Nucleus accumbens (tissue), 56 donors: ENCODE measurements at regions not wholly inside any gene's neighbourhood (a gene's known extent, or its start where the extent isn't known, plus 50 kb on each side); places are given as distances from the start of the nearest gene placed in this dataset.
A peak's percentile ranks its signal among the peaks of the same experiment; 100 is the strongest.

Experiments used
- DNase-seq, 56 donors: peaks; one replicate each; lab custom pipeline; 2025; lab: John Stamatoyannopoulos, UW

DNA sequence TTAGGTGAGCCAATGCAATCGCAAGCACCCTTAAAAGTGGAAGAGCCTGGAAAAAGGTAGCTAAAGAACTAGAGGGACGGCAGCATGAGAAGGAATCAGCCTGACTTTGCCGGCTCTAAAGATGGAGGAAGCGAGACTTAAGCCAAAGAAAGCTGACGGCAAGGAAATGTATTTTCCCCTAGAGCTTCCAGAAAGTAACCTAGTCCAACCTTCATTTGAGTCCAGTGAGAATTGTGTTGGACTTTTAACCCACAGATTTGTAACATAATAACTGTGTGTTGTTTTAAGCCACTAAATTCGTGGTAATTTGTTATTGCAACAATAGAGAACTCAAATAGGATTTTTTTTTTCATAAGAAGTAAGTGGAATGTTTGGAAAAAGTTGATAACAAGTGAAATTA, 212.7 kb upstream of the C1QTNF7 start:
- DNase-seq, result no peak

- DNase-seq, result no peak
These were observed 201.6 kb upstream of the C1QTNF7 start for GRCh38 chr4:15226203-15226602.

- peak in 48 of 56 donors; percentile 2 to 85 (median 40) for DNase-seq
These were observed 196.4 kb upstream of the C1QTNF7 start for GRCh38 chr4:15231265-15232091.

DNA sequence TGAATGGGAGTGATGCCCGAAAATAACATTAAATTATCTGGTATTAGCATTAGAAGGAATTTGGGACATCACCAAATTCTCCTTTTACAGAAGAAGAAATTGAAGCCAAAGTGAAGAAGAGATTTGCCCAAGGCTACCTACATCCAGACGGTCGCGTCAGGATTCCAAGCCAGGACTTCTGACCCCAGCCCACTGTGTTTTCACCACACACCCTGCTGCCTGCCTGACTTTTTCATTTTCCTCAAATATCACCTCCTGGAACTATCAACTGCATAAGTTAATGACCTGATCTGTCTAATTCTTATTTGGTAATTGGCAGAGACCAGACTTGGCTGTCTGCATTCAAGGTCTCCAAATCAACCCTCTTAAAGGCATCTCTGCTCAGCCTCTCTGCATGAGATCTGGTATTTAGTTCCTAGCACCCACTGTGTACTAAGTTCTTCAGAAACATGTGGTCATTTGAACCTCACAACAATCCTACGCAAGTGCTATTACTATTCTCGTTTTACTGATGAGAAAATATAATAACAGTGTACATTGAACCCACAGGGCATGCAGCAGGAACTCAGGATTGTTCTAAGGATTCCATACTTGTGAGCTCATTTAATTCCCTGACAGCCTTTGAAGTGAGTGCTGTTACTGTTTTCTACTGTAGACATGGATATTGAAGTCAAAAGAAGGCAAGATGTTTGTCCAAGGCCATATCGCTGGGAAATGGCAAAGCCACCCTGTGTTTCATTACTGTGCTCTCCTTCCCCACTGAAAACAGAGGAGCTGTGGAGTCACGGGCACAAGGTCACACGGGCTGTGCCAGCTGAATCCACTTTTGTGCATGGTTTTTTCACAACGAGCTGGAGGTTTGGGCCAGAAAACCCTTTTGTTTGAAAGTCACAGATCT, 195.2 kb upstream of the C1QTNF7 start:
- DNase-seq, result peak in 8 of 56 donors; percentile 6 to 48 (median 30)

DNA sequence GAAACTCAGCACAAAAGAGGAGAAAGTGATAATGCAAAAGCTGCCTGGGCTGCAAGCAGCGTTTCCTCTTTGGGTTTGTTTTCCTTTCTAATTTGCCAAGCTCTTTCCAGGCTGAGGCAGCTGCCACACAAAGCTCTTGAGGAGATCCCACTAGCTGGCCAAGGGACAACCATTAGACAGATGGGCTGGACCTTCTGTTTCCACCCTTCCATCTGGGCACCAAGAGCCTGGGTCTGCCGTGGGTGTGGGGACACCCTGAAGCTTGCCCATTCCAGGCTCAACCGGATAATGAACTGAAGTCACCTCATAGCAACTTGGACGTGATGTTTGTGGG, 194.6 kb upstream of the C1QTNF7 start:
- DNase-seq, result peak in 18 of 56 donors; percentile 1 to 56 (median 12)

DNA sequence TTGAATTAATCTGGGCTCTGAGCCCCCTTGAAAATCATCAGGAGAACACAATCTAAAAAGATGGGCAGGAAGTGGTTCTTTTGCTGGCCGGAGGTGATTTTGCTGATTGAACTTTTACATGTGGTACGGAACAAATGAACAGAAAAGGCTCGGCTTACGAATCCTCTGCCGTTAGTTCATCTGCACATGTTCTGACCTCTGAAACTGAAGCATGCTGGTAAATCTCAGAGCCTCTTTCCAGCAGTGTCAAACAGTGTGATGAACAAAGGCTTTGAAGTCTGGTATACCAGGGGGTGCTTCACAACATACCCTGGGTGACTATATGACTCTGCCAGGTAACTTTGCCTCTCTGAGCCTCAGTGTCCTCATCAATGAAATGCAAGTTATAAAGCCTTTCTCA, 194.2 kb upstream of the C1QTNF7 start:
- no peak for DNase-seq

GRCh38 chr4:15234116-15234855, 193.5 kb upstream of the C1QTNF7 start:
- DNase-seq, result no peak

GRCh38 chr4:15234856-15235126, 193.0 kb upstream of the C1QTNF7 start:
- no peak for DNase-seq

GRCh38 chr4:15235135-15235534, 192.7 kb upstream of the C1QTNF7 start:
- DNase-seq, result no peak

- no peak for DNase-seq
These were observed 190.1 kb upstream of the C1QTNF7 start for GRCh38 chr4:15237648-15238230.

- DNase-seq, result peak in 17 of 56 donors; percentile 1 to 31 (median 5)
These were observed 189.1 kb upstream of the C1QTNF7 start for GRCh38 chr4:15238720-15239119.

- no peak for DNase-seq
These were observed 188.0 kb upstream of the C1QTNF7 start for GRCh38 chr4:15239866-15240265.

DNA sequence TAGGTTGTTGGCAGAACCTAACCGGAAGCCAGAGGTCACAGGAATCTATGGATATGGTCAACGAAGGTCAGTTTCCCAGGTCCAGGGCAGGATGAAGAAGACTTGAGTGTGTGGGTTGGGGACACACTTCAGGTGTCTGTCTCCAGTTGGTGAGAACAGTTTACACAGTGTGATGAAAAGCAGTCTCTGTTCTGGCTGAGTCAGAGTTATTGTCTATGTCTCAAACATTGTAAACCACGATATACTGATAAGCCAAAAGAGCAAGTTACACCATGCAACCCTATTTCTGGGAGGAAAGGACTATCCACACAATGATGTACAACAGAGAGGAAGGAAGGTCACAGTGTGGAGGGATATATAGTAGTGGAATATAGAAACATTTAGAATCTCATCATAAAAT, 187.1 kb upstream of the C1QTNF7 start:
- no peak for DNase-seq

DNA sequence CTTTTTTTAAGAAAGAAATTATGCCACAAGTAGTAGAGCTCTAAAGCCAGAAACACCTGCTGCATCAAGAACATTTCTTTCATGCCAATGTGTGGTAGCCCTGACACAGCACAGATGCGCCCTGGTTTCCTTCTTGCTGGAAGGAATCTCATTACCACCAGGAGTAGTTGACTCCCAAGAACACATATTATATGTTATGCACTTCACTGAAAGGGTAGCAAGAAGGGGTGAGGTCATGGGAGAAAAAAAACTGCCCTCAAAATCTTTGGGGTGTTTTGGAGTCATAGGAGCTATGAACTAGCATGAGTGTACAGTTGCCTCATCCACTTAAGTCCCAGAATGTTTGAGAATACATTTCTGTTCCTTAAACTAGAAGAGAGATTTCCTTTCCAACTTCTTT, 185.8 kb upstream of the C1QTNF7 start:
- no peak for DNase-seq

DNA sequence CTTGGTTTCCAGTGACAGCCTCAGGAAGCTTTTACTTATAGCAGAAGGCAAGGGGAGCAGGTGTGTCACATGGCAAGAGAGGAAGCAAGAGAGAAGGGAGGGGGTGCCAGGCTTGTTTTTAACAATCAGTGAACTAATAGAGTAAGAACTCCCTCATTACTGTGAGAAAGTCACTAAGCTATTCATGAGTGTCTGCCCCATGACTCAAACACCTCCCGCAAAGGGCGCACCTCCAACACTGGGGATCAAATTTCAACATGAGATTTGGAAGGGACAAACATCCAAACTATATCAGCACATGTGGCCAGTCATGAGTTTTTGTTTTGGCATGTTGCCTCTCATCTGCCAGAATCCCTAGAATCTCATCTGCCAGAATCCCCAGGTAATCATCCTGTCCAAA, 183.5 kb upstream of the C1QTNF7 start:
- no peak for DNase-seq

- no peak for DNase-seq
These were observed 182.8 kb upstream of the C1QTNF7 start for GRCh38 chr4:15245006-15245530.

DNA sequence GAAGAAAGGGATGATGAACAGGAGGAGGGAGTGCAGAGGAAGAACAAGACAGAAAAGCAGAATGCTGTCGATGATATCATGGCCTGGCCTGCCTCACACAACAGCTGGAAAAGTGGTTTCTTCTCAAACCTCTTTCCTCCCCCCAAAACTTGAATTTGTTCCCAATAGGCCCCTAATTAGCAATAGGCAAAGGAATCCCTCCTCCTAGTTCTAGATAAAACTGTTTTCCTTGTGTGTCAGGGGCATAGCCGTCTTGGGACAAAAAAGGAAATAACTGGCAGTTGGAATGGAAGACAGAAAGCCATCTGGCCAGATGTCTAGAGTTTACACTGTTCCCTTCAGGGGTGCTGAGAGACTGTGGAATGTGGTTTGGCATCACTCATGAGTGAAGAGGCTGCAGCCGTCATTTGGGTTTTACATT, 177.8 kb upstream of the C1QTNF7 start:
- no peak for DNase-seq

GRCh38 chr4:15253349-15253748, 174.5 kb upstream of the C1QTNF7 start:
- DNase-seq, result no peak

DNA sequence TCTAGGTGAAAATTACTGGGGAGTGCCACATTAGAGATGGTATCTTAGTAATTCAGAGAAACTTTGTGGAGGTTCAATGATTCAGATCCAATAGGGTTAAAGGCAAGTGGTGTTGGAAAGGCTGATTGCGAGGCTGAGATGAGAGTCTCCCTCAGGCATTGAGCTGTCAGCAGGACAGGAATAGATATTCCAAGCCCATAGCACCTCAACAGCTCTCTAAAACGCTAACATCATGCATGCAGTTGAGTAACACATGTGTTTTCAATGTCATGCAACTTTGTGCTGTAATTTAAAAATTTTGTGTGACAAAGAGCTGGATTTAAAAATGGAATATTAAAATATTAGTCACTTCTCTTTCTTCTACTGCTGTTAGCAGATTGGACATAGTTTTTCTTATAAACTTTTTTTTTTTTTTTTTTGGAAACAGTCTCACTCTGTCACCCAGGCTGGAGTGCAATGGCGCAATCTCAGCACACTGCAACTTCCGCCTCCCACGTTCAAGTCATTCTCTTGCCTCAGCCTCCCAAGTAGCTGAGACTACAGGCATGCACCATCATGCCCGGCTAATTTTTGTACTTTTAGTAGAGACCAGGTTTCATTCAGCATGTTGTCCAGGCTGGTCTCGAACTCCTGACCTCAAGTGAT, 173.5 kb upstream of the C1QTNF7 start:
- DNase-seq, result no peak

- DNase-seq, result no peak
These were observed 172.3 kb upstream of the C1QTNF7 start for GRCh38 chr4:15255537-15255936.
